Activated T-cell treated with anti-CD3 and anti-CD28 coated beads for 24 hours (primary cell): ENCODE measurements at regions not wholly inside any gene's neighbourhood (a gene's known extent, or its start where the extent isn't known, plus 50 kb on each side); places are given as distances from the start of the nearest gene placed in this dataset.

ENCODE experiments used
- DNase-seq: peaks from one replicate; pipeline ENCODE4 v3.0.0-alpha.2; 2020; ENCODE audit warnings: low read depth

DNA sequence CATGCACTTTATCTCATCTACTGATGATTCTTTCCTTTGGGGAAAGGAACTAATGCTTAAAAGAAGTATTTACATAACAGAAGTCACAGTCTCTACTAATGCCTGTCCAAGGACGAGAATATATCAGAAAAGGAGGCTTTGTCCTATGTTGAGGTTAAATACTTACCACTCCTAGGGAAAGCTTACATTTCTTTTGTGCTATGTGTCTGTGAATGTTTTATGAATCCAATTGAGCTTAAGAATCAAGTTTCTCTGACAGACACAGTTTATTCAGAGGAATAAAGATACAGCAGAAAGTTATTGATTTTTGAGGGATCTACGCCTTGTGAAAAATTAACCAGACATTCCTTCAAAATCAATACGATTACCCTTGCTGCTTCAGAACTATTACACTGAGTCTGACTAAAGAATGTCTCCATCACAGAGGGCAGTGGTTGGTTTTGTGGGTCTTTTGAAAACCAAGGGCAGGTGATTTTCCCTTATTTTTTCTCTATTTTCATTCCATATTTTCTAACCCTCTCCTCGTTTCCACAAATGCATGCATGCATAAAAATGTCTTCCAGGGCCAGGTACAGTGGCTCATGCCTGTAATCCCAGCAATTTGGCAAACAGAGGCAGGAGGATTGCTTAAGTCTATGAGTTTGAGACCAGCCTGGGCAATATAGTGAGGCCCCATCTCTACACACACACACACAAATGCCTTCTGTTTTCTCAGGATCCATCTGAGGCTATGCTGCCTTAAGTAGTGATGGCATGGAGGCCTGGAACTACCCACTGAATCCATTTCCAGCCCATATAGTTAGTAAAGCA lies 1095.1 kb downstream of the GALC start:
- DNase-seq = no peak

DNA sequence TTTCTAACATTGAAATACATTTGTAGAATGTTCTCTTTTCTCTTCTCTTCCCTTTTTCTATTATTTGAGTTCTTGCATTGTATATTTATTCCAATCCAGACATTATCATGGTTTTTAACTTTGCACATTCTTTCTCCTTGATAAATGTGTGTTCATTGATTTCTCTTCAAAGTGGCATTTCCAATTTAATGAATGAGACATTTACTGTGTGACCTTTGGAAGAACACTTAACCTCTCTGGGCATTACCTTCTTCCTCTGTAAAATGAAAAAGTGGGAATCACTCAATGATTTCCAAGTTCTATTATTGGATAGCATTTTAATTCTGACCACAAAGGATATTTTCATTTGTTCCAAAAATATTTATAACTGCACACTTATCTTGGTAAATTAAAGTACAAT lies 1095.8 kb downstream of the GALC start:
- no peak for DNase-seq

DNA sequence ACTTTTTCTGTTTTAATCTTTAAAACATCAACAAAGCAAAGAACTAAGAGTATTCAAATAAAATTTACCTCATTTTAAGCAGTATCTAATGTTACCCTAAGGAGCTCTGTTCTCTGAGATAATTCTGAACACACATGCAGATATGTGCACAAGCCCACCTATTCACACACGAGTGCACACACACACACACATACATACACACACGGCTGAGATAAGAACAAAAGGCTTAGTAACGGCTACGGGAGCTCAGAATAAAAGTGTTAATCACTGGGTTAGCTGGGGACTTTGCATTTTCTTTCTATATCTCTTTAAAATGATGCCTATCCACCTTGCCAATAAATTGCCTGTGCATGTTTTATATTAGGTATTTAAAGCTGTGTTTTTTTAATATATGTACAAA lies 1096.3 kb downstream of the GALC start:
- DNase-seq = no peak

DNA sequence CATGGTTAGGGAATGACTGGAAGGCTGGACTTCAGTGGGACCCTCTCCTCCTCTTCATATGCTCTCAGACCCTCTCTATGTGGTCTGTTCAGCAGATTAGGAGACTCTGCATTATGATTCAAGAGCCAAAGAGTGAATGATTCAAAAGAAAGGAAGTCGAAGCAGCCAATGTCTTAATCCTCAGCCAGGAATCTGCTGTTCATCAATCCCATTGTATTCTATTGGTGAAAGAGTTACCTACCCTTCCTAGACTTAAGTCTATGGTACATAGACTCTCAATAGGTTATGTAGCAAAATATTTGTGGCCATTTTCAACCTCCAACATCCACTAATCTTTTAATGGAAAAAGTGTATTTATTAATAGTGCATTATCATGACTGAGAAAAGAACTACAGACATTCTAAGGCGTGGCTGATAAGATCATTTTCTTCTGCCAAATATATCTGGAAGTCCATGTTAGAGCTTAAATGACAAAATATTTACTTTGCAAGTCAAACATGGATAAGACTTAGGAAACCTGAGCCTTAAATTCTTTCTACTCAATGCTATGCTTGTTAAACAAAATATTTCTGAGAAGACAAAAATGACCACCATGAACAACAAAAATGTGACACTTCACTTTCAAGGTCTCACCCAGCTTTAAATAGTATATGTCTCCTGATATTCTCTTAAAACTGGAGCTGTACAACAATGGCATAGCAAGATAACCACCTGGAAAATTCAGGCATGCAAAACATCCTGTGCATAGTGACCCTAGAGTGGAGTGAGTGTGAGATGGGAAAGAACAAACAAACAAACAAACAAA lies 1100.6 kb downstream of the GALC start:
- DNase-seq = no peak

DNA sequence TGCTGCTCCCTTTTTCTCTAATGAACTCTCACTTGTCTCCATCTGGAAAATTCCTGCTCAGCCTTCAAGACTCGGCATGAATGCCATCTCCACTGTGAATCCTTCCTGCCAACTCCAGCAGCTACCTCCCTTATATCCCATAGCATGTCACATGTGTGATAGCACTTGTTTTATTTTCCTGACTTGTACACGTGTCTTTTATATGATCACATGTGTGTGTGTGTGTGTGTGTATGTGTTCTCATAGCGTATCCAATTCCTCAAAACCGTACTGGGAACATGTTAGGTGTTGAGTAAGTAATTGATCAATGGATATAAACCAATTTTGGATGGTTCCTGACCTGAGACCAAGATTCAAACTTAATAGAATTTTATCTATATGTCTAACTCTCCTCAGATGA lies 1107.7 kb downstream of the GALC start:
- DNase-seq = no peak

DNA sequence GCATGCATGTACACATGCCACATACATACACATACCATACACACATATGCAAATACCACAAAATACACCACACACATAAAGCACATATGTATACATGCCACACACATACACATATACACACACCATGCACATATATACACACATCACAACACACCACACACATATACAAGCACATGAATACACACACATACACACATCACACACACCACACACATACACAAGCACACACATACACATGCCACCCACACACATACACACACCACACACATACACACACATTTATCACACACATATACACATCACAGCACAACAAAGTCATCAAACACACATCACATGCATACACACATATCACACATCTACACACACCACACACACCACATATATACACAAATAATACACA lies 1108.5 kb downstream of the GALC start:
- DNase-seq = no peak

DNA sequence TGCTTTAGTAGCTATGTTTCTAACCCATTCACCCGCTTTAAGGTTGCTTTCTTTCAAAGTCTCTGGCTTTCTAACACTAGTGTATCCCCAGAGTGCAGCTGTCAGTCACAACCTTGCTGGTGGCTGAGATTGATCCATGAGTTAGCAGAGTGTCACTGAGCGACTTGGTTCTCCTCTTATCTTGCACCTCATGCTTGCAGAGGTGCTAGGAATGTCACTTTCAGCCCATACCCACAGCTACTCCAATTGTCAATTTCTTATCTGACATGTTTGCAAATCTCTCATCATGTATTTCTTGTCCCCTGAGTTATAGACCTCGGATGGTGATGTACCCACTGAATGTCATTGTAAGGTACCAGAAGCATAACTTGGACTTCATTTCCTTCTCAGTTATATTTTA lies 1110.2 kb downstream of the GALC start:
- no peak for DNase-seq

DNA sequence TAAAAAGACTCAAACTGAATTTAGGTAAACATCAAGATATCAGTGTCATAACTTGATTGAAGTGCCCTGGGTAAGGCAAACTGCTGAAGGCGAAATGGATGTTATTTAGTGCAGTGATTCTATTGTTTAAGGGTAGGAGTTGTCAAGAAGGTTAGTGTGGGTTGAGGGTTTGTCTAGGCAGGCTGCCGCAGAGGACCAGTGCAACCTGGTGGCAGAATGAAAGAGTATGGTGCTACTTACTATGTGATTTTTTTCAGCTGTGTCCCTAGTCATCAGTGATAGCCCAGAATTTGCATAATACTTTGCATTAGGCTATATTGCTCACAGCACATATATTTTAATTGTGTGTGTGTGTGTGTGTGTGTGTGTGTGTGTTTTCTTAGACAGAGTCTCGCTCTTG lies 1127.0 kb downstream of the GALC start:
- DNase-seq = no peak

DNA sequence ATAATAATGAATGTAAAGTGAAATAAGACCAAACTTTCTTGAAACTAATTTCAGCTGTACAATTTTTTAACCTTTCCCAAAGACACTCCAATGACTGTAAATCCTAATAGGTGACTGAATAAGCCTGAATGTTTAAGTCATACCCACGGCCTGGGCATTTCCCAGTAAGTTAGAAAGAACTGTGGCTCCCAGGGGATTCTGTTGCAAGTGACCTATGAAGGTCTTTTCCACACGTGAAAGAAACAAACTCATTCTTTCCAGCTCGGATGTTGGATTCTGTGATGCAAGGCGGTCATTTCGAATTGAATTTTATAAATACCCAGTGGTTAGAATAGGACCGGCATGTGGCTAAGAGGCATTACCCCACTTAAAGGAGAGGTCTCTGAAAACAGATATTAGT lies 1134.4 kb downstream of the GALC start:
- no peak for DNase-seq

DNA sequence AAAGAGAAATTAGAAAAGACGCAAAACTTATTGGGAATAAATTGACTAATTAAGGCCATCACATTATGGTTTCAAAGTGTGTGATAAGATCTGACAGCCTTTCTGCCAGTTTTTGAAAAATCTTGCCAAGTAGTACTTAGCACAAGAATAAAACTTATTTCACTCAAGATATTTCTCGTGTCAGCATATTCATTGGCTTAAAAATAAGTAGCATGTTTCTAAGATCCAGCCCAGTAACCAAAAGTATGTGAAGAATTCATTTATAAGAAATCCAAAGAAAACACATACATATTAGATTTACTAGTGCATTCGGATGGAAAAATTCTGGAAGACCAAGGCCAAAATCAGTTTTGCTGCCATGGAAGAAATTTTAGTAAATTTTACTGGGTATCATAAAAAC lies 1135.0 kb downstream of the GALC start:
- no peak for DNase-seq

DNA sequence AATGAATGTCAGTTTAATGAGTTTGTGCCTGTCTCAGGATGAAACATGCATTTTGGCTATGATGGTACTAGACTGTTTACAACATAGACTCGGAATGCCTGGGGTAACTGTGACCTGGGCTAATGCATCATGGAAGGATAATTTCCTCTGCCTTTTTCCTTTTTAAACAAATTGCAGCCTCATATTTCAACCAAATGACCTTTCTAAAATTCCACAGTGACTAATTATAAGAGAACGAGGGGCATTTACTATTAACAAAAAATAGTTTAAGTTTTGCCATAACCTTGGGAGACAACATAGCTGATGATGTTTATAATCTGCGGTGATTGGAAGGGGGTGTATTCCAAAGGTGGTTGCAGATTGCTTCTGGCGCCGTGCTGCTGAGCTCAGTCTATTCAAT lies 1140.5 kb downstream of the GALC start:
- no peak for DNase-seq

DNA sequence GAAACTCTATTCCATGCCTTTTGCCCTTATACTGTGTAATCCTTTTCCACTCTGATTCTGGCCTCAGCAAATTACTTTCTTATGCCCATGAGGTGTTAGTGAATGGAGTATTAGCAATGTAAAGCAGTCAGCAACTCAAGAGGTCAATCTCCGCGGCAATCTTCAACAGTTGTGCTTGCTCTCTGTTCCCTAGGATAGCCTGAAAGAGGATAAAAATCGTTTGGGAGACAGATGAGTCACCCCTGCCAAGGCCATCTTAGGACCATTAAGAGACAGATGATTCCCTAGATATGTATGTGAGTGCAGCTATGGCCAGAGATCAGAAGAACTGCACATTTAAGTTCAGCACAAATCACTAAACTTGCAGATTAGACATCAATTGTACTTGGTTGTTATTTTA lies 1145.8 kb downstream of the GALC start:
- DNase-seq = no peak

DNA sequence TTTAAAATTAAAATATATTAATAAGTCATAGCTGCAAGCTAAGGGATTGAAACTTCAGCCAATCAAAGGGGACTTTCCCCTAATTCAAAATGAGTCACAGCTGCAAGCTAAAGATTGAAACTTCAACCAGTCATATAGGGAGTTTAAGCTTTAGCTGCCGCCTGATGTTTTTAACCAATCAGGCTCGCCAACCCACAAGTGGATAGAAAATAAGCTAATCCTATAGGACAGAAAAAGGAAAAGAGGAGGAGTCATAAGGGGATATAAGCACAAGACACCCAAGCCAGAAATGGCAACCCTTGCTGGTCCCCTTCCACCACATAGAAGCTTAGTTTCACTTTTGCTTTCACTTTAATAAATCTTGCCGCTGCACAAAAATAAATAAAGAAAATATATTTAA lies 1154.6 kb downstream of the GALC start:
- no peak for DNase-seq

DNA sequence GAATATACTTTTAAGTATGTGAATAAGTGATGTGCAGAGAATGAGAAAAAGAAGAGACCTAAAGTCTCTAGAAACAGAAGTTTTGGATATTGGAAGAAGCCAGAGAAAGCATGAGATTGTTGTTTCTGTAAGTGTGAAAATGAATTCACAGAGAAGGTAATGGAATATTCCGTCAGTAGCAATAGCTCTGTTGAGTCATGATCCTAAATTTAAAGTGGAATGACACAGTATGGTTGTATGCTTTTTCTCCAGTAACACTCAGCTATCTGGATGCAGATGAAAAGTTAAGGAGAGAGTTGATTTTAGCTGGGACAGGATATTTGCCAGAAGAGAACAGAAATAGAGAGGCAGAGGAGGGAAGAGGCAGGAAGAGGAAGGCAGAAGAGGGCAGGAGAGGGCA lies 1166.3 kb downstream of the GALC start:
- DNase-seq = no peak

DNA sequence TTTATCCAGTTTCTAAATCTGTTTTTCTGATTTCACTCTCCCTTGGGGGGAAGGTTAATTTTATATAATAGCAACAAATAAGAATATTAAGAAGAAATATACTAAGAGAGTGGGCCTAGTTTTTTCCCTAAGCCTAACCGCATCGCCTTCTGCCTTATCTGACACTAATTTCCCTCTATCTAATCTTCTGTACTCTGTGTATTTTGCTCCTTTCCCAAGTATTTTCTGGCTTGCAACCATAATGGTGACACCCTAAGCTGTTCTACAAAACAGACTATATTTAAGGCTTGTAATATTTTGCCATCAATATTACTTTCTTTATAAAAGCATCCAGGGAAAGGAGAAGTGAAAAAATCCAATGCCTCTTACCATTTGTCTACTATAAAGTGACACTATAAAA lies 1168.8 kb downstream of the GALC start:
- no peak for DNase-seq

DNA sequence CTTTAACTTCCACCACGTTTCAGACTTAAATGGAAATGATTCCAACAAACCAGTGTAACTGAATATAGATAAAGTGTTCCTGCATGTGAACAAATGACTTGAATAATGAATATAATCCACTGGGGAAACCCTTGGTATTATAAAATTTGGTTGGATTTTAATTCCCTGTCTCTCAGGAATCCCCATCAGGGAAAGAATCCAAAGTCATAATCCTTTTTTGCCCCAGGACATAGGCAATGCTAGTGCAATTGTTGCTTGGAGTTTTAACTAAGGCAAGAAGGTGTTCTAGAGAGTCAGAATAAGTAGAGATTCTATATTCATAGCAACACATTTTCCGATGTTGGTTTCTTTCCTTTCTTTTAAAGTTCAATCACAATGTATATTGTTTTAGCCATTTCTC lies 1169.4 kb downstream of the GALC start:
- DNase-seq = no peak

DNA sequence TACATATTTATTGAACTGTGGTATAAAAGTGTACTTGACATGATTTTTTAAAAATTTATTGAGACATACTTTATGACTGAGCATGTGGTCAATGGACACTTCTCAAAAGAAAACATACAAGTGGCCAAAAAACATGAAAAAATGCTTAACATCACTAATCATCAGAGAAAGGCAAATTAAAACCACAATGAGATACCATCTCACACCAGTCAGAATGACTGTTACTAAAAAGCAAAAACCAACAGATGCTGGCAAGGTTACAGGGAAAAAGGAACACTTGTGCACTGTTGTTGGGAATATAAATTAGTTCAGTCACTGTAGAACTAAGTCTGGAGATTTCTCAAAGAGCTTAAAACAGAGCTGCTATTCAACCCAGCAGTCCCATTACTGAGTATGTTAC lies 1177.6 kb downstream of the GALC start:
- no peak for DNase-seq

DNA sequence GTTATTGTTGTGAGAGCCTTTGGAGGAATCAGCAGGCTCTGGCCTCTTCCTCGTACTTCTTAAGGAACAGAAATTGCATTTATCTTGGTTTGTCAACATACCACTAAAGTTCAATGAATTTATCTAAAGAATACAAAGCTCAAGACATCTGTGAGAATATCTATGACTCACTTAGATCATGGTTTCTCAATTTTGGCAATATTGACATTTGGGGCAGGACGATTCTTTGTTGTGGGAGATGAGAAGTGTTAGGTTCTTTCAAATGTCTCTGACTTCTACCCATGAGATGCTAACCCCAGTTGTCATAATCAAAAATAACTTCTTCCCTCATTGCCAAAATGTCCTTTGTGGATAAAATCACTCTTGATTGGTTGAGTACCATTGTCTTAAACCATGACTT lies 1190.3 kb downstream of the GALC start:
- no peak for DNase-seq

DNA sequence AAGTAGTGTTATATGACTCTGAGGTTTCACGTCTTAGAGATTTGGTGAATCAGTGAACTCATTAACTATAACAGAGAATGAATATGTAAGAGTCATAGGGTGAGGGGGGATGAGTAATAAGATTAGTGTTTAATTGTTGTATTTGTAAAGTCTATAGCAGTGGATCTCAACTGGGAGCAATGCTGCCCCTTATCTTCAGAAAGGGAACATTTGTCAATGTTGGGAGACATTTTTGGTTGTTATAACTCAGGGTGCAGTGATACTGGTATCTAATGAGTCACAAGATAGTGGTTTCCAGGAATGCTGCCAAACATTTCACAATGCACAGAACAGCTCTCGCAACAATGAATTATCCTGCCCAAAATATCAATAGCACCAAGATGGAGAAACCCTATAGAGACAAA lies 1193.7 kb downstream of the GALC start:
- no peak for DNase-seq

DNA sequence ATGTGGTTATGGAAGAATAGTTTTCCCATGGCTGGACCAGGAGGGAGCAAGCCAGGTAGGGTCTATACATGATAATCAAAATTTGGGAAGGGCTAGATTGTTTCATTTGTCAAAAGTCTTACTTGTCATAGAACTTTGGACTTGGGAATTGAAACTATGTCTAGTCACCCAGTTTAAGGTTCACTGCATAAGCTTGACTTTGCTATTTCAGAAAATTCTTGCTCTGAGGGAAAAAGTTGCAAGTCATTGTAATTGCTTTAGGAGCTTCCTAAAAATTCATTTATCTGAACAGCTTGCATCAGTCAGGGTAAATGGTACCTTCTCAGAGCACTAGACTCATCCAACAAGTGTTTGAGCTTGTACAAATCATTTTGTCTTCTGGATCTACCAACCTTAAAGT lies 1194.7 kb downstream of the GALC start:
- no peak for DNase-seq

DNA sequence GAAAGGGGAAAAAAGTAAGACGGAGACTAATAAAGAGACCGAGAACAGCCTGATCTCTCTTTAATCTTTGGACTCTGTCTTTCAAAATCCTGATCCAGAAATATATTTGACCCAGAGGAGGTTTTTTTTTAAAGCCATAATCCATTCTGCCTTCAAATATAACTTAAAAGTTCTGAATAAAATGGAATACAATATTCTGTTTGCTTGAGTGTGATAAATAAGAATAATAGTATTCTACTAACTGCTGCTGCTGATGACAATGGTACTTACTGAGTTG lies 1196.0 kb downstream of the GALC start:
- DNase-seq = no peak

DNA sequence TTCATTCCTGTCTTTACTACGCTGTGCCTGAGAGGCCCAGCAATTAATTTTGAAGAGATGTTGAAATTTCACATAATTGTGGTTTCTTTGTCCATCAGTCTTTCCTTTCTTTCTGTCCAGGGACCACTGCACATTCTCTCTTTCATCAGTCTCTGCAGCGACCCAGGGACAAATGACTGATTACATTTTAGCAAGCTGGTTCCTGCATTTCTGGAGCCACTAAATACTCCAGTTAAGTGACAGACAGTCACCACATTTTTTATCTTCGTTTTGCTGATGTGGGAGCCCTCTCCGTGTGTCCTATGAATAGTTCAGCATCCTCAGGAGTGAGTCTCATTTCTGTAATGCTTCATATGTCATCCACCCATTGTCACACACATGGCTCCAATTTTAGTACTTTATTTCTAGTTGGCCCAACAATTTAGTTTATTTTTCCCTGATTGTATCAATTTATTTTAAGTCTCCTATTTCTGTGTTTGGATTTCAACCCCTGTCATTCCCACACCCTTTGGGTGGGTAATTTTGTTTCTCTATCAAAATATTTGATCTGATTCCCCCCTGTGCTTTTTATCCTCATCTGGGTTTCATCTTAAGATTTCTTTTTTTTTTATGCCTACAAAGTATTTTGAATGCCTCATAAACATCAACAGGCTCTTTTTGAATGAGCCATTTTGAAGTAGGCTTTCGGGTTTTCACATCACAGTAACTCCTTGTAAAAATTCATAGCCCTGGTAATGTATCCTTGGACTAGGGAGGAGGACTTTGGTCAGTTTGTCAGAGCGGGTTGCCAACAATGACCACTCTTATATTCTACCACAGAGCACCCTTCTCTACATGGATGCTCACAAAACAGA lies 1196.5 kb downstream of the GALC start:
- DNase-seq = no peak

DNA sequence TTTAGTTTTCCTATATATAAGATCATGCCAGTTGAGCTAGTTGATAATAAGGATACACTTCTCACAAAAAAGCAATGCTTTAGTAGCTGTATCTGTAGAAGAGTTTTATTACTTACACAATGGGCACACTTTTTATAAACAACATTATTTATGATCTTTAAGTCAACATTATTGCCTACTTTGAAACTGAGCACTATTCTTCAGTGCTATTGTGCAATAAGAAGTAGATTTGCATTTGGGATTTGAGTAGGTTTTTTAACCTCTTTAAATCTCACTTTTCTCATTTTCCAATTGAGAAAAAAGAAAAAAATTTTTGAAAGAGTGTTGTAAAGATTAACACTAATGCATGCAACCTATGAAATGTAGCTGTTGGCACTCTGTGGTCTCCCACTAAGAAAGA lies 1198.3 kb downstream of the GALC start:
- no peak for DNase-seq
